ENCODE measurements at regions not wholly inside any gene's neighbourhood (a gene's known extent, or its start where the extent isn't known, plus 50 kb on each side); places are given as distances from the start of the nearest gene placed in this dataset.

DNA sequence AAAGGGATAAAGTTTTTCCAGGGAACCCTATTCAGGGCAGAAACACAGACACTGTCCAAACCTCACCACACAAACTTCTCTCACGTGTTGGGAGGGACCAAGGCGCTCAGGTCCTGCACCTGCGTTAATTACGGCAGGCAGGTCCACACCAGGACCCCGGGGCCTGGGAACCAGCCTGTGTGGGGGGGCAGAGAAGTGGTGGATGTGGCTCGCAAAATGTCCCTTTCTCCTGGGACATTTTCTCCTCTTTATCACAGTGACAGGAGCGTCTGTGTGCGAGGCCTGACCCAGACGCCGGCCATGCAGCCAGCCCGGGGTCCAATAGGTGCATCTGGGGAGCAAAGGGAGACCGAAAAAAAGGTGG is 73.4 kb upstream of the ZNF722 start:
- H3K4me3 ChIP-seq = peak overlapping the region; percentile 41 to 86 (median 70)
- peaks cover 0 to 14% (median 4%) of the 10 kb centered on the region in 12 donors for H3K4me1 ChIP-seq
- no peaks in the 10 kb centered on the region for H3K27me3 ChIP-seq
- ATAC-seq (no peak), DNase-seq (peak in 1 of 5 donors; percentile 23)
- no peaks in the 10 kb centered on the region for H3K36me3 ChIP-seq
- intact Hi-C loops (cut with DNase I) = loop anchor here in 5 of 10 donors (1.0 to 10.0 kb wide), 5 partner anchors 24 to 390 kb away; partner anchors contain the start of genes ZNF727 (in 2 of the 5) and ZNF736 (in 1 of the 5)
- peaks cover 0 to 35% (median 0%) of the 10 kb centered on the region in 12 donors for H3K9me3 ChIP-seq
- no peak for TF ChIP-seq CTCF (IDR thresholded peaks at IDR 0.05)
- TF ChIP-seq POLR2A (IDR thresholded peaks at IDR 0.05) = no peak
- 4 to 34% (median 18%) methylated on average over 12 of the region's 12 CpGs for WGBS, 4 donors
- H3K27ac ChIP-seq = peak overlapping the region in 9 of 12 donors; percentile 6 to 97 (median 87)

- Histone ChIP-seq H3K27ac (peak overlapping the region in 11 of 12 donors; percentile 78 to 97 (median 88)), H3K27me3 (peaks cover 0 to under 1% (median 0%) of the 10 kb centered on the region in 9 donors), H3K4me1 (peaks cover 0 to 14% (median 4%) of the 10 kb centered on the region in 12 donors), H3K9me3 (peaks cover 0 to 34% (median 0%) of the 10 kb centered on the region in 12 donors), H3K4me3 (peak overlapping the region; percentile 41 to 86 (median 70)), H3K36me3 (no peaks in the 10 kb centered on the region)
- TF ChIP-seq CTCF (IDR thresholded peaks at IDR 0.05) = no peak
- no peak for TF ChIP-seq POLR2A (IDR thresholded peaks at IDR 0.05)
- peak; percentile 85 to 97 (median 94) for DNase-seq
- WGBS, 4 donors = 2 to 39% (median 14%) methylated on average over 45 to 47 of the region's 47 CpGs
- ATAC-seq = peak; percentile 98 to 99 (median 99)
- intact Hi-C loops (cut with DNase I) = loop anchor here in 7 of 10 donors (1.0 to 10.0 kb wide), 5 partner anchors 25 to 389 kb away; partner anchors contain the start of genes ZNF727 (in 2 of the 7) and ZNF736 (in 1 of the 7)
Observed at GRCh38 chr7:63925626-63926460, 72.8 kb upstream of the ZNF722 start.

GRCh38 chr7:63927261-63927660 is 71.4 kb upstream of the ZNF722 start:
- peaks cover 0 to 6% (median 0%) of the 10 kb centered on the region in 9 donors for H3K27me3 ChIP-seq
- peaks cover 0 to 14% (median 4%) of the 10 kb centered on the region in 12 donors for H3K4me1 ChIP-seq
- peak overlapping the region in 4 of 12 donors; percentile 83 to 92 (median 90) for H3K27ac ChIP-seq
- intact Hi-C loops (cut with DNase I) = loop anchor here in 4 of 10 donors (2.0 to 10.0 kb wide), 4 partner anchors 26 to 388 kb away; partner anchors contain the start of genes ZNF727 (in 2 of the 4) and ZNF736 (in 1 of the 4)
- ATAC-seq (no peak), DNase-seq (peak in 1 of 5 donors; percentile 23)
- 70 to 81% (median 77%) methylated on average over 2 to 5 of the region's 5 CpGs for WGBS, 4 donors
- peak overlapping the region in 9 of 12 donors; percentile 60 to 86 (median 70) for H3K4me3 ChIP-seq
- H3K36me3 ChIP-seq = no peaks in the 10 kb centered on the region
- TF ChIP-seq CTCF (IDR thresholded peaks at IDR 0.05) = no peak
- TF ChIP-seq POLR2A (IDR thresholded peaks at IDR 0.05) = no peak
- H3K9me3 ChIP-seq = peaks cover 0 to 31% (median 0%) of the 10 kb centered on the region in 12 donors

- Histone ChIP-seq H3K36me3 (no peaks in the 10 kb centered on the region), H3K27ac (no peak overlapping the region), H3K4me1 (peaks cover 0 to 7% (median 2%) of the 10 kb centered on the region in 12 donors), H3K27me3 (peaks cover 0 to 6% (median 0%) of the 10 kb centered on the region in 9 donors), H3K9me3 (peaks cover 0 to 39% (median 0%) of the 10 kb centered on the region in 12 donors), H3K4me3 (no peak overlapping the region)
- intact Hi-C loops (cut with DNase I) = no loop called here
- no peak for TF ChIP-seq CTCF (IDR thresholded peaks at IDR 0.05)
- no peak for TF ChIP-seq POLR2A (IDR thresholded peaks at IDR 0.05)
- no peak for DNase-seq
- WGBS, 4 donors = 43 to 73% (median 53%) methylated on average over 11 to 56 of the region's 56 CpGs
- ATAC-seq = no peak
Observed at GRCh38 chr7:63931057-63931600, 67.5 kb upstream of the ZNF722 start.
